SH-SY5Y (cell line): ENCODE measurements at regions not wholly inside any gene's neighbourhood (a gene's known extent, or its start where the extent isn't known, plus 50 kb on each side); places are given as distances from the start of the nearest gene placed in this dataset.

Experiments
- GATA2 ChIP-seq: IDR thresholded peaks from 2 replicates; pipeline ENCODE4 v1.6.1; 2011; ENCODE audit warnings: mild to moderate bottlenecking, low read depth, low read length
- GATA3 ChIP-seq: IDR thresholded peaks from 2 replicates; pipeline ENCODE4 v1.6.1; 2011; ENCODE audit warnings: low read depth, mild to moderate bottlenecking, low read length, moderate library complexity

DNA sequence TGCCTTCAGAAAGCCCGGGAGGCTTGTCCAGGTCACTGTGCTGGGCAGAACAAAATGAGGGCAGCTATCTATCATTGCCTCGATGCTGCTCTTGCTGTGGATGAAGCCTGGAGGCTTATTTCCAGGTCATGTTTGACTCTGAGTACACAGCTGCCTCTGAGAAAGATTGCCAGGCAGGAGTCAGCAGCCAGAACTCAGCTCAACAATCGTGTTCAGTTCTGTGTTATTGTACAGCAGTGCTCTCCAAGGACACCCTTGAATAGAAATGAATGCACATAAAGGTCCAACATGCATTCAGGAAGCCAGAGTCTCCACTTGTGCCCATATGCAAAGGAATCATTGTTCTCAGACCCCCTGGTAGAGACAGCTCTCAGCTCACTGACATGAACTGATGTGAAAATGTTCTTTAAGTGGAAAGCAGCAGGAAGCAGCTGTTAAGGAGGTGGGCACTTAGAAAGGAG lies 61.7 kb upstream of the ZFR start:
- TF ChIP-seq GATA2 (no peak), GATA3 (no peak)

DNA sequence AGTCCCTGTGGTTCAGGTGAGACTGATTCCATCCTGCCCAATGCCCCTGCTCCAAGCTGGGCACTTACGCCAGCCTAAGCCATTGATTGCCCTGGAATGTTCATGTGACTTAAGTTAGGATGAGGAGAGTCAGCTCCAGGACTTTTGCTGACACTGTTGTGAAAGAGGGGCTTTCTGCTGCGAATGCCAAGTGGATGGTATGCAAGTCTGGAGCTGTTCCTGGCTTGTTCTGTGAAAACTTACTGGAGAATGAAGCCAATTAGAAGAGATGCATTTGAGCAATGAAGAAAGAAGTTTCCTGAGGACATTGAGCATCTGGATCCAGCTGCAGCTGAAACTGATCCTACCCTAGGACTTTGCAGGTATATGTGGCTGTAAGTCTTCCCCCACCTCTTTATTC lies 61.2 kb upstream of the ZFR start:
- TF ChIP-seq GATA2, result no peak
- no peak for TF ChIP-seq GATA3

DNA sequence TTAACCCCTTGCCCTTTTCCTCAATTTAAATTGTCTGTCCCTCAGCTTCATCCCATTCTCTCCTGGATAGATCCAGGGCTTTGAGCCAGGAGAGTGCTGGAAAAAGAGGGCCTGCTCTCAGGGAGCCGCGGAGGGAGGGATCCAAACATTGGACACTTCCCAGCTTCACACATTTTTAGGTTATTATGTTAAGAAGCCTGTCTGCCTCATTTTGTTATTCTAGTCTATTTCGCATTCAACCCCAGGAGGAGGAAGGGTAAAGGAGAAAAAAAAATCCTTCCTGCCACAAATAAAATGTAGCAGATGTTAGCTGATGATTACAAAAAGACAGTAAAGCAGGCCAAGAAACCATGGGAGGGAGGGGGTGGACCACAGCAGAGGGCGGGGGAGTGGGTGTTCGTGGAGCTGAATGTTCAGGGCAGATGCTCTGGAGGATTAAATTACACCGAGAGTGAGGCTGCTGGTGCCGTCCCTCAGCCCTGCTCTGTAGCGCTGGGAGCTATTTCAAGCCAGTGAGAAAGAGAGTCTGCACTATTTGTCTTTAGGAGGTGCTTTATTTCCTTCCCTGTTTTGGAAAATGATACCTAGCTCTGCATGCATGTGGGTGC lies 60.6 kb upstream of the ZFR start:
- TF ChIP-seq GATA3, result no peak
- TF ChIP-seq GATA2, result peak; percentile 45; the same call in 1 of the 2 replicates

DNA sequence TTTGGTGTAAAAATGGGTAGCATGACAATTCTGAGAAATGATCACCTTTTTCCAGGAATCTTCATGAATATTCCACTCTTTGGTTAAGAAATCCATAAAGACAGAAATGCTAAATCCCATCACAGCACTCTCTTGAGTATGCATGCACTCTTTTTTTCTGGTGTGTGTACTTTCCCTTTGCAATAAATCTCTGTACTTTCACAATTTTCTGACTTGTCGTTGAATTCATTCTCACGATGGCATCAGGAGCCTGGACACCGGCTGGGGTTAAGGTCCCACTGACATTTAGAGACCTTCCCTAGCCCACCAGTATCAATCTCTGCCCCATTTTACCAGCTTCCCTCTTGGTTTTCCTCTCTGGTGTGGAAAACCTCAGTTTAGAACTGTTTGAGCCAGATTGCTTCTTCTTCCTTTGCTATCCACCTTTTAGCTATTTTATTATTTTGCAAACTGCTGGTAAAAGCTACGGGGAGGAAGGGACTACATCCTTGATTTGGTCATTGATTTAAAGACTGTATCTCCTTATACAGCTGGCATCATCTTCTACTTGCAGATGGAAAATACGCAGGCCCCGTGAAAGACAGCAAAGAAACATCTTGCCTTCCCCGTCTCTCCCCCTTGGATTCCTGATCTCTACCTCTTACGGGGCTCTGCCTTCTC lies 59.9 kb upstream of the ZFR start:
- TF ChIP-seq GATA2 (no peak), GATA3 (no peak)

DNA sequence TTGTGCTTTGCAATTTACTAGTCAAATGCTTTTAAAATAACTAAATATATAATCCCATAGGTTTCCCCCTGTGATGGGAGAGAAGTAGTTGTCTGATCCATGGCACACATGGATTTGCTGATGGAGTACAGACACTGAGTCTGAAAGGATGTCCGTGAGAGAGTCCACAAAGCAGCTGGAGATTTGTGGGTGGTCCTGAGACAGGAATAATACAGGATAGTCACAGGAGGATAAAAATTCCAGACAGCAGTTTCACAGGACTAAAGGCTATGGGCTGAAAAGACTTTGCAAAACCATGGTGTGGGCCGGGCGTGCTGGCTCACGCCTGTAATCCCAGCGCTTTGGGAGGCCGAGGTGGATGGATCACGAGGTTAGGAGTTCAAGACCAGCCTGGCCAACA lies 58.7 kb upstream of the ZFR start:
- TF ChIP-seq GATA3 (no peak), GATA2 (no peak)

DNA sequence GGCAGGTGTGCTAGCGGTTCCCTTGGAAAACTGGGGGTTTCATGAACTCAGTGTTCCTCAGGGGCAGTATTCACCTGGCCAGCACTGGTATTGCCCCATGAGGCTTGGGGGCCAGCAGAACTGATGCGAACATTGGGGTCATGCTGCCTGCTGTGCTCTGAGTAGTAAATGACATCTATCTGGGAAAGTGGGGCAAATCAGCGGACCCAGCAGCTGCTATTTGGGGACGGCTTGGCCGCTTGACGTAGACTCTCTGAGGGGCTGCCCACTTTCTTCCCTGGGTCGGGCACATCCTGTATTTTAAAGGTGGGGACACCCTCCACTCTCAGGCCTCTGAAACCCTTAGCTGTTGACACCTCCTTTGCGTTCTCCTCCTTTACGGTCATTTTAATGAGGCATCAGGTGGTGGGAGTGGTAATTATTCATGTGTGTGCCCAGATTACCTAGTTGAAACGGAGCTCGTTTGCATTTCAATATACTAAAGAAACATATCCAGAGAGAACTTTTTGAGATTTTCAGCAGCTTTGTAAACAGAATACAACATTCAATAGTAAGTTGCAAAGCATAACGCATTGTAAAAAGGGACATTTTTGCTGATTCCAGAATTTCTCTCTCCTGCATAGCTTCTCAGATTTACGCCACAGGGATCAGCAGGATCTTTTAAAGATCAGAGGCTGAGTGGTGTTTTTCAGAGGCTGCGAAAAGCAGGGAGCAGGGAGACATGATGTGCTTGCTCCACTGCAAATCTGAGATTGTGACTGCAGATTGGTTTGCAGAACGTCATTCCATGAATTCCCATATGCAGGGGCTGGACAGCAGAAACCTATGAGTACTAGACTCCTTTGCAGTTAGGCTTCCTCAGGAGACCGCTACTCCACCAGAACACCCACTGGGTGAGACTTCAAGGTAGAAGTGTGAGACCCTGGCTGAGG lies 56.8 kb upstream of the ZFR start:
- TF ChIP-seq GATA3 (no peak), GATA2 (peak; percentile 69)

DNA sequence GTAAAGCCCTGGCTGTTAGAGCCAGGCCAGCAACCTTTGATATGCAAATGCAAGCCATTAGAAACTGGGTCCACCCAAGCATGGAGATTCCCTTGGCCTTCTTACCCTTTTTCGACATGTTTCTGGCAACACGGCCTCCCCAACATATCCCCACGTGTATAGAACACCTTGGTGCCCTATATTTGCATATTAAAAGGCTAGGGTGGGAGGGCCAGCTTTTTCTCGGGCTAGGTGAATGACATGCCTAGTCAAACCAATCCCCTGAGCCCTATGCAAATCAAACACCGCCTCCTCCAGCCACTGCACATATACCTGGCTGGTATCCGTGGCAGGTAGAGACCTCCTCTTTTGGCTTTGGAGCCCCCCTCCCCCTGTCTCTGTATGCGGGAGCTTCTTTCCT lies 55.6 kb upstream of the ZFR start:
- TF ChIP-seq GATA2 (no peak), GATA3 (no peak)

DNA sequence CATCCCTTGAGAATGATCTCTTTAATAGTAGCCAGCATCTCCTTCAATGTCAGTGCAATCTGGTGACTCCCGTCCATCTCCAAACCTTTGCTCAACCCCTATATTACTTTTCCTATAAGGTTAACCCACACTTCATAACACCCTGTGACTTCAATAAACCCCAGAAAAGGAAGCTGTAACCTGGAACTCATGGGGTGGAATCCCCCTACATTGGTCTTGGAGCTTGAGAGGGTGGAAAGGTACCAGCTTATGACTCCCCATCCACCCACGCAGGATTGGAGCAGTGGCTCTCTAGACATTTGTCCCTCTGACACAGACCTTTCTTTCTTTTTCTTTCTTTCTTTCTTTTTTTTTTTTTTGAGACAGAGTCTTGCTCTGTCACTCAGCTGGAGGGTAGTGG lies 54.7 kb upstream of the ZFR start:
- no peak for TF ChIP-seq GATA3
- no peak for TF ChIP-seq GATA2

DNA sequence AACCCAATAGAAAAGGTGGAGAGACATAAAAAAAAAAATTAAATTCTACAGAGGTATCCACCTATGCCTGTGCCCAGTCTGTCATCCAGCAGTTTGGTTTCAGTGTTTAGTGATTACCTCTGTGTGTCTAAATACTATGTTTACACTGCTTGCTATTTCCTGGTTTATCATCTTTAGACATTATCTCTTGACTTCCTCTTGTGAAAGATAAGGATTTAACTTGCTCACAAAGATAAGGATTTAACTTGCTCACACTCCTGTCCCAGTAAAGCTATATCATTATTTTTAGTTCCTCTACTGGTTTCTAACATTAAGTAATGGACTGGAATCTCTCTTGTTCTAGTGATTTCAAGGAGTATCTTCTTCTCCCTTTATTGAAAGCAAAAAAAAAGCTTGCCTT lies 53.9 kb upstream of the ZFR start:
- TF ChIP-seq GATA2 (no peak), GATA3 (no peak)

DNA sequence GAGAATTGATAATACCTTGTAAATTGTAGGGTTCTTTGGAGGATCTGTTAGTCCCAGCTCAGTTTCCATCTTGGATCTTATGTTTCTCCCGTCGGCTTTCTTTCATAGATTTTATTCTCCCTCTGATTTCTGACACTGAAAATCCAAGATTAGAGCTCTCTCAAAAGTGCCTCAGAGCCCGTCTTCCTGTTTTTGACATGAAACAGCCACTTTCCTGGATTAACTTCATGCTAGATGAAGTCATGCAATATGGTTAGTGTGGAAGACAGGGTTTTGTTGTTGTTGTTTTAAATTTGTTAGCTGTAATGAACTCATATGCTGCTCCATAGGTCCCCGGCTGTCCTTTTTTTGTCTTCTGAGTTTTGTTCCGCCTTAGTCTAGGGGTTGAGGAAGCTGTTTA lies 51.6 kb upstream of the ZFR start:
- TF ChIP-seq GATA2, result no peak
- TF ChIP-seq GATA3, result no peak

DNA sequence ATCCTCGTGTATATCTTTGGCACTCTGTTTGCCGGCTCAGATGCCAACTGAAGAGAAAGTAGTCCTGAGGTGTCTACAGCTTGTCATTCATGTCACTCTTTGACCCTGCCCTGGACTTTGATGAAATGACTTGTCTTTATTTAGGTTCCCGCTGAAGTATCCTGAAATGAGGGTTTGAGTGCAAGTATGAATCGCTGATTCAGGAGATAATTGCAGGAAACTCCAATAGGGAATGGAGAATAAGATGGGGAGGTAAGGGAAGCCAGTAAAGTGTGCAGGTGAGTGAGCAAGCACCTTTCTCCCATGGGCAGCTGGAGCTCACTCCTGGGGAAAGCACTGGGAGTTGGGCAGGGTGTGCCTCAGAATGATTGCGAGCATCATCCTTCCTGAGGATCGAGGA lies 50.3 kb upstream of the ZFR start:
- TF ChIP-seq GATA3, result no peak
- no peak for TF ChIP-seq GATA2
